H7 (cell line): ENCODE measurements at regions not wholly inside any gene's neighbourhood (a gene's known extent, or its start where the extent isn't known, plus 50 kb on each side); places are given as distances from the start of the nearest gene placed in this dataset.
"Not testable (repeated sequence)": the region's sequence is repeated elsewhere in the genome, so short reads cannot be mapped to it uniquely, and the experiment has no call there.

Experiments
- DNase-seq: peaks from one replicate; pipeline ENCODE4 v3.0.0; 2012
- H3K27me3 ChIP-seq: 2 replicates; pipeline ENCODE4 v1.6.0; 2011; ENCODE audit warnings: mild to moderate bottlenecking, low read length; ENCODE audit not compliant: control insufficient read depth, insufficient read depth
- H3K36me3 ChIP-seq: replicated peaks from 2 replicates; pipeline ENCODE4 v1.5.1; 2011; ENCODE audit warnings: low read length; ENCODE audit not compliant: control insufficient read depth, insufficient read depth
- H3K4me3 ChIP-seq: 2 replicates; pipeline ENCODE4 v1.5.1; 2011; ENCODE audit warnings: low read depth, mild to moderate bottlenecking, control low read depth, low read length, moderate library complexity; ENCODE audit not compliant: insufficient read depth

- H3K4me3 ChIP-seq = no peak overlapping the region
- H3K27me3 ChIP-seq = no peaks in the 10 kb centered on the region
- DNase-seq = no peak
These were observed 84.0 kb downstream of the FMO4 start for GRCh38 chr1:171397851-171398469.

GRCh38 chr1:171403393-171403792 is 81.9 kb upstream of the PRRC2C start:
- DNase-seq = no peak
- H3K4me3 ChIP-seq = no peak overlapping the region
- H3K27me3 ChIP-seq = no peaks in the 10 kb centered on the region
- H3K36me3 ChIP-seq = no peaks in the 10 kb centered on the region

More at GRCh38 chr1:171397851-171398469, 84.0 kb downstream of the FMO4 start:
- H3K36me3 ChIP-seq = no peaks in the 10 kb centered on the region

GRCh38 chr1:171405391-171405714 is 80.0 kb upstream of the PRRC2C start:
- Histone ChIP-seq H3K36me3 (no peaks in the 10 kb centered on the region), H3K27me3 (no peaks in the 10 kb centered on the region), H3K4me3 (no peak overlapping the region)
- DNase-seq = no peak

- not testable (repeated sequence) for H3K36me3 ChIP-seq, H3K4me3 ChIP-seq, H3K27me3 ChIP-seq, DNase-seq
These were observed 71.8 kb upstream of the PRRC2C start for GRCh38 chr1:171413557-171413956.

GRCh38 chr1:171418546-171418945 is 66.8 kb upstream of the PRRC2C start:
- no peak for DNase-seq
- no peaks in the 10 kb centered on the region for H3K36me3 ChIP-seq
- H3K4me3 ChIP-seq = no peak overlapping the region
- no peaks in the 10 kb centered on the region for H3K27me3 ChIP-seq

- H3K36me3 ChIP-seq = no peaks in the 10 kb centered on the region
- H3K27me3 ChIP-seq = no peaks in the 10 kb centered on the region
- DNase-seq = no peak
- H3K4me3 ChIP-seq = no peak overlapping the region
These were observed 64.5 kb upstream of the PRRC2C start for GRCh38 chr1:171420810-171421209.

GRCh38 chr1:171421413-171422020 is 63.8 kb upstream of the PRRC2C start:
- DNase-seq = no peak
- Histone ChIP-seq H3K36me3 (no peaks in the 10 kb centered on the region), H3K27me3 (no peaks in the 10 kb centered on the region), H3K4me3 (no peak overlapping the region)

- Histone ChIP-seq H3K4me3 (no peak overlapping the region), H3K36me3 (no peaks in the 10 kb centered on the region), H3K27me3 (no peaks in the 10 kb centered on the region)
- no peak for DNase-seq
These were observed 62.8 kb upstream of the PRRC2C start for GRCh38 chr1:171422511-171422910.

GRCh38 chr1:171424494-171424893 is 60.8 kb upstream of the PRRC2C start:
- no peak for DNase-seq
- H3K4me3 ChIP-seq = no peak overlapping the region

GRCh38 chr1:171426645-171427044 is 58.7 kb upstream of the PRRC2C start:
- Histone ChIP-seq H3K36me3 (no peaks in the 10 kb centered on the region), H3K4me3 (no peak overlapping the region), H3K27me3 (no peaks in the 10 kb centered on the region)
- no peak for DNase-seq

More at GRCh38 chr1:171424494-171424893, 60.8 kb upstream of the PRRC2C start:
- Histone ChIP-seq H3K36me3 (no peaks in the 10 kb centered on the region), H3K27me3 (no peaks in the 10 kb centered on the region)

GRCh38 chr1:171427852-171428471 is 57.4 kb upstream of the PRRC2C start:
- no peak for DNase-seq
- no peaks in the 10 kb centered on the region for H3K27me3 ChIP-seq

GRCh38 chr1:171429137-171429536 is 56.2 kb upstream of the PRRC2C start:
- Histone ChIP-seq H3K36me3 (no peaks in the 10 kb centered on the region), H3K27me3 (no peaks in the 10 kb centered on the region), H3K4me3 (no peak overlapping the region)
- no peak for DNase-seq

More at GRCh38 chr1:171427852-171428471, 57.4 kb upstream of the PRRC2C start:
- no peaks in the 10 kb centered on the region for H3K36me3 ChIP-seq
- no peak overlapping the region for H3K4me3 ChIP-seq

- Histone ChIP-seq H3K36me3 (no peaks in the 10 kb centered on the region), H3K27me3 (no peaks in the 10 kb centered on the region), H3K4me3 (no peak overlapping the region)
- peak; percentile 47 for DNase-seq
These were observed 53.3 kb upstream of the PRRC2C start for GRCh38 chr1:171431994-171432393.

GRCh38 chr1:171432473-171432872 is 52.9 kb upstream of the PRRC2C start:
- no peak for DNase-seq
- H3K27me3 ChIP-seq = no peaks in the 10 kb centered on the region
- no peaks in the 10 kb centered on the region for H3K36me3 ChIP-seq
- no peak overlapping the region for H3K4me3 ChIP-seq

- DNase-seq = no peak
These were observed 51.9 kb upstream of the PRRC2C start for GRCh38 chr1:171433451-171433850.

More at GRCh38 chr1:171433451-171433850, 51.9 kb upstream of the PRRC2C start:
- Histone ChIP-seq H3K27me3 (no peaks in the 10 kb centered on the region), H3K4me3 (no peak overlapping the region), H3K36me3 (no peaks in the 10 kb centered on the region)
